ENCODE measurements at regions not wholly inside any gene's neighbourhood (a gene's known extent, or its start where the extent isn't known, plus 50 kb on each side); places are given as distances from the start of the nearest gene placed in this dataset.

GRCh38 chr2:224264259-224264658 is 137.6 kb downstream of the FAM124B start:
- Mint-ChIP-seq H3K9me3 (no peaks in the 10 kb centered on the region), H3K27ac (peak overlapping the region; percentile 43), H3K36me3 (no peaks in the 10 kb centered on the region), H3K4me1 (peaks cover 29% of the 10 kb centered on the region), H3K4me3 (no peak overlapping the region), H3K27me3 (ENCODE audit: low read depth) (no peaks in the 10 kb centered on the region)
- no peak for TF ChIP-seq CTCF (IDR thresholded peaks at IDR 0.05; ENCODE audit: unreplicated experiment)
- DNase-seq (ENCODE audit: low spot score in 2 of 2, unreplicated experiment in 2 of 2), result no peak

- no peak for TF ChIP-seq CTCF (IDR thresholded peaks at IDR 0.05; ENCODE audit: unreplicated experiment)
- no peak for DNase-seq (ENCODE audit: low spot score in 2 of 2, unreplicated experiment in 2 of 2)
- no peak overlapping the region for H3K4me3 Mint-ChIP-seq
- no peaks in the 10 kb centered on the region for H3K36me3 Mint-ChIP-seq
- no peaks in the 10 kb centered on the region for H3K9me3 Mint-ChIP-seq
- no peaks in the 10 kb centered on the region for H3K27me3 Mint-ChIP-seq (ENCODE audit: low read depth)
- peaks cover 29% of the 10 kb centered on the region for H3K4me1 Mint-ChIP-seq
- H3K27ac Mint-ChIP-seq, result no peak overlapping the region
These were observed 138.3 kb downstream of the FAM124B start for GRCh38 chr2:224263571-224264043.

GRCh38 chr2:224261326-224261725 is 140.6 kb downstream of the FAM124B start:
- H3K4me3 Mint-ChIP-seq, result no peak overlapping the region

GRCh38 chr2:224260372-224261020 is 141.4 kb downstream of the FAM124B start:
- H3K27me3 Mint-ChIP-seq (ENCODE audit: low read depth), result no peaks in the 10 kb centered on the region
- TF ChIP-seq CTCF (IDR thresholded peaks at IDR 0.05; ENCODE audit: unreplicated experiment), result no peak
- peak overlapping the region; percentile 11 for H3K27ac Mint-ChIP-seq
- peaks cover 30% of the 10 kb centered on the region for H3K4me1 Mint-ChIP-seq
- H3K36me3 Mint-ChIP-seq, result no peaks in the 10 kb centered on the region
- no peak for DNase-seq (ENCODE audit: low spot score in 2 of 2, unreplicated experiment in 2 of 2)
- H3K9me3 Mint-ChIP-seq, result no peaks in the 10 kb centered on the region
- H3K4me3 Mint-ChIP-seq, result no peak overlapping the region

More at GRCh38 chr2:224261326-224261725, 140.6 kb downstream of the FAM124B start:
- peak overlapping the region; percentile 31 for H3K27ac Mint-ChIP-seq
- TF ChIP-seq CTCF (IDR thresholded peaks at IDR 0.05; ENCODE audit: unreplicated experiment), result no peak
- no peaks in the 10 kb centered on the region for H3K9me3 Mint-ChIP-seq
- H3K4me1 Mint-ChIP-seq, result peaks cover 30% of the 10 kb centered on the region
- DNase-seq (ENCODE audit: low spot score in 2 of 2, unreplicated experiment in 2 of 2), result no peak
- H3K36me3 Mint-ChIP-seq, result no peaks in the 10 kb centered on the region
- no peaks in the 10 kb centered on the region for H3K27me3 Mint-ChIP-seq (ENCODE audit: low read depth)

GRCh38 chr2:224259831-224260230 is 142.1 kb downstream of the FAM124B start:
- Mint-ChIP-seq H3K27me3 (ENCODE audit: low read depth) (no peaks in the 10 kb centered on the region), H3K9me3 (no peaks in the 10 kb centered on the region), H3K36me3 (no peaks in the 10 kb centered on the region), H3K4me3 (no peak overlapping the region), H3K4me1 (peaks cover 30% of the 10 kb centered on the region), H3K27ac (peak overlapping the region; percentile 14)
- no peak for TF ChIP-seq CTCF (IDR thresholded peaks at IDR 0.05; ENCODE audit: unreplicated experiment)
- DNase-seq (ENCODE audit: low spot score in 2 of 2, unreplicated experiment in 2 of 2), result no peak
